NB4 (cell line): ENCODE measurements at regions not wholly inside any gene's neighbourhood (a gene's known extent, or its start where the extent isn't known, plus 50 kb on each side); places are given as distances from the start of the nearest gene placed in this dataset.
"Not testable (repeated sequence)": the region's sequence is repeated elsewhere in the genome, so short reads cannot be mapped to it uniquely, and the experiment has no call there.

ENCODE experiments used
- DNase-seq: peaks from one replicate; pipeline ENCODE4 v3.0.0; 2010; ENCODE audit warnings: low read depth
- H3K4me3 ChIP-seq: one replicate; pipeline ENCODE4 v1.5.1; 2011; ENCODE audit warnings: mild to moderate bottlenecking, low read depth, low read length, moderate library complexity
- CTCF ChIP-seq: IDR thresholded peaks from one replicate; pipeline ENCODE4 v1.5.1; 2012; ENCODE audit warnings: low read depth, low read length
- MAX ChIP-seq: IDR thresholded peaks from 2 replicates; pipeline ENCODE4 v1.6.1; 2011; ENCODE audit warnings: low read depth, low read length
- MYC ChIP-seq: IDR thresholded peaks from 2 replicates; pipeline ENCODE4 v1.6.1; 2011; ENCODE audit warnings: low read depth, low read length
- POLR2A ChIP-seq: IDR thresholded peaks from 2 replicates; pipeline ENCODE4 v1.6.1; 2011; ENCODE audit warnings: mild to moderate bottlenecking; ENCODE audit not compliant: insufficient read length; ENCODE audit errors: extremely low read depth

- no peak overlapping the region for H3K4me3 ChIP-seq
- DNase-seq = no peak
- TF ChIP-seq POLR2A (no peak), MYC (no peak), MAX (no peak), CTCF (no peak)
Observed at GRCh38 chr7:94190599-94191061, 186.5 kb upstream of the BET1 start.

DNA sequence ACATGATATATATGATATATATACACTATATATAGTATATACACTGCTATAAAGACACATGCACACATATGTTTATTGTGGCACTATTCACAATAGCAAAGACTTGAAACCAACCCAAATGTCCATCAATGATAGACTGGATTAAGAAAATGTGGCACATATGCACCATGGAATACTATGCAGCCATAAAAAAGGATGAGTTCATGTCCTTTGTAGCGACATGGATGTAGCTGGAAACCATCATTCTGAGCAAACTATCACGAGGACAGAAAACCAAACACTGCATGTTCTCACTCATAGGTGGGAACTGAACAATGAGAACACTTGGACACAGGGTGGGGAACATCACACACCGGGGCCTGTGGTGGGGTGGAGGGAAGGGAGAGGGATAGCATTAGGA lies 190.3 kb upstream of the BET1 start:
- not testable (repeated sequence) for H3K4me3 ChIP-seq, DNase-seq

- DNase-seq = no peak
- TF ChIP-seq MYC (no peak), CTCF (no peak), POLR2A (no peak), MAX (no peak)
- H3K4me3 ChIP-seq = no peak overlapping the region
Observed at GRCh38 chr7:94195201-94195600, 191.0 kb upstream of the BET1 start.

DNA sequence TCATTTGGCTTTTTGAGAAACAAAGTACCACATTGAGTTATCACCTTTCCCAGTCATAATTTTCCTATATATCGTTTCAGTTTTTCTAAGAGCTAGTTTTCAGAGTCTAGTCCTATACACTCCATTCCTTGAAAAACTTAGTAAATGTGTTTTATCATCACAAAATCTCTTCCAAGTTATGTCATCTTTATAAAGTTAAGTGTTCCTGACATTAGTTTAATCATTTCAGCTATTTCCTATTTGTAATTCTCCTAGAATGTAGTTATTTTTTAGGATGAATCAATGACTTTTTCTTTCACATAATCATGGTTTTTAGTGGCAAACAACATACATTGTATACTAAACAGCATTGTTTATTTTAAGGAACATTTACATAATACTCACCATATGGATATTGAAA lies 191.7 kb upstream of the BET1 start:
- no peak overlapping the region for H3K4me3 ChIP-seq
- TF ChIP-seq POLR2A (no peak), MAX (no peak), MYC (no peak)
- no peak for DNase-seq

- TF ChIP-seq MAX (no peak), POLR2A (no peak), MYC (no peak), CTCF (no peak)
- H3K4me3 ChIP-seq = no peak overlapping the region
- DNase-seq = no peak
Observed at GRCh38 chr7:94205529-94205928, 189.2 kb upstream of the COL1A2 start.

DNA sequence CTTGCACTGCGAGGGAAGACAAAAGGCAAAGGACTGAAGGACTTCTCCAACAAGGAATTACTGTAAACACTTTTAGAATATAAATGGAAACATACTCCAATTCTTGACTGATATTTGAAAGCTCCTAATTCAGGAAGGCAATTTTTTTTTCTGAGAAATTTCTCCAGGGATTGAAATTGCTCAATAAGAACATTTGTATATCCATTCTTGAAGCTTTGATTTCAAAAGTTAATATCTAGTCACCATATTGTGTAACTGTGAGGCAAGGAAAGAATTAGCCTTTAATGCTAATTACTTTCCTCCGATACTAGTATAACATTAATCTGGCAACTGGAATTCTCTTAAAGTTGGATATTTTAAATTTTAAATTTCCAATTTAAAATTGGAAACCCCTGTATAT lies 188.4 kb upstream of the COL1A2 start:
- TF ChIP-seq MYC = no peak
- no peak for TF ChIP-seq CTCF
- H3K4me3 ChIP-seq = no peak overlapping the region
- no peak for DNase-seq

GRCh38 chr7:94212160-94212559 lies 182.5 kb upstream of the COL1A2 start:
- no peak overlapping the region for H3K4me3 ChIP-seq
- TF ChIP-seq MYC (no peak), CTCF (no peak), MAX (no peak), POLR2A (no peak)
- no peak for DNase-seq
